SK-N-SH (cell line): ENCODE measurements at regions not wholly inside any gene's neighbourhood (a gene's known extent, or its start where the extent isn't known, plus 50 kb on each side); places are given as distances from the start of the nearest gene placed in this dataset.

Experiments
- CTCF ChIA-PET: fragments of 300-600, 350-600 bp; formaldehyde crosslinking; extraction: SDS; loops from one replicate; lab custom pipeline; 2021; lab: Yijun Ruan, JAX
- POLR2A ChIA-PET: fragments of 350-600 bp; sonication (Branson Sonifier 250); formaldehyde crosslinking; extraction: SDS; loops from one replicate; lab custom pipeline; 2020; ENCODE audit warnings: antibody characterized with exemption, inconsistent platforms; lab: Yijun Ruan, JAX
- DNase-seq: peaks from one replicate; pipeline ENCODE4 v3.0.0; 2012
- H2AFZ ChIP-seq: fragments of 200-600 bp; sonication (generic); 2 replicates; pipeline ENCODE4 v1.8.1; 2016; ENCODE audit warnings: antibody characterized with exemption, mild to moderate bottlenecking, low read depth
- H3F3A ChIP-seq: fragments of 200-600 bp; sonication (generic); replicated peaks from 2 replicates; pipeline ENCODE3; 2016; ENCODE audit warnings: antibody characterized with exemption, mild to moderate bottlenecking; ENCODE audit not compliant: insufficient read depth
- H3K27ac ChIP-seq, 2 experiments: fragments of 200-500 bp in 1 of 2; fragments of 200-600 bp in 1 of 2; sonication (Bioruptor generic) in 1 of 2; sonication (generic), shearing (Covaris generic) in 1 of 2; 2 replicates each; pipeline versions ENCODE4 v1.5.1 to v1.6.1; 2014 to 2016; ENCODE audit warnings: low read depth in 2 of 2, inconsistent platforms in 1 of 2, low read length in 1 of 2, mild to moderate bottlenecking in 1 of 2, mixed read lengths in 1 of 2
- H3K27me3 ChIP-seq: fragments of 200-600 bp; sonication (generic), shearing (Covaris generic); 2 replicates; pipeline ENCODE4 v1.6.1; 2016; ENCODE audit warnings: mixed run types; ENCODE audit not compliant: insufficient read depth
- H3K36me3 ChIP-seq, 2 experiments: fragments of 200-500 bp in 1 of 2; fragments of 200-600 bp in 1 of 2; sonication (Bioruptor generic) in 1 of 2; sonication (generic) in 1 of 2; replicated peaks in 1 of 2; 2 replicates each; pipeline versions ENCODE3 to v1.5.1; 2014 to 2016; ENCODE audit warnings: low read length in 1 of 2, mild to moderate bottlenecking in 1 of 2; ENCODE audit not compliant: insufficient read depth in 2 of 2, control insufficient read depth in 1 of 2
- H3K4me1 ChIP-seq, 2 experiments: fragments of 200-500 bp in 1 of 2; fragments of 200-600 bp in 1 of 2; sonication (Bioruptor generic) in 1 of 2; sonication (generic), shearing (Covaris generic) in 1 of 2; 2 replicates each; pipeline versions ENCODE4 v1.5.1 to v1.6.1; 2014 to 2016; ENCODE audit warnings: low read depth in 1 of 2, low read length in 1 of 2, mixed run types in 1 of 2; ENCODE audit not compliant: insufficient read depth in 2 of 2, control insufficient read depth in 1 of 2
- H3K4me2 ChIP-seq: fragments of 200-600 bp; sonication (generic), shearing (Covaris generic); 2 replicates; pipeline ENCODE4 v1.6.1; 2017; ENCODE audit warnings: mixed run types
- H3K4me3 ChIP-seq, 2 experiments: fragments of 200-500 bp in 1 of 2; fragments of 200-600 bp in 1 of 2; sonication (Bioruptor generic) in 1 of 2; sonication (generic), shearing (Covaris generic) in 1 of 2; 2 replicates each; pipeline versions ENCODE4 v1.5.1 to v1.8.1; 2014 to 2016; ENCODE audit warnings: low read depth in 2 of 2, inconsistent platforms in 1 of 2, low read length in 1 of 2, mild to moderate bottlenecking in 1 of 2, mixed read lengths in 1 of 2, moderate library complexity in 1 of 2
- H3K79me2 ChIP-seq: fragments of 200-600 bp; sonication (generic); 2 replicates; pipeline ENCODE4 v1.8.1; 2017; ENCODE audit warnings: mild to moderate bottlenecking; ENCODE audit not compliant: insufficient read depth
- H3K9ac ChIP-seq: fragments of 200-600 bp; sonication (generic); 2 replicates; pipeline ENCODE4 v1.6.1; 2017; ENCODE audit warnings: mixed run types
- H3K9me2 ChIP-seq: fragments of 200-600 bp; sonication (generic); 2 replicates; pipeline ENCODE4 v1.6.1; 2017; ENCODE audit warnings: mixed run types
- H3K9me3 ChIP-seq: fragments of 200-600 bp; sonication (generic); 2 replicates; pipeline ENCODE4 v1.6.1; 2017; ENCODE audit warnings: mixed run types, mild to moderate bottlenecking, moderate library complexity
- H4K20me1 ChIP-seq: fragments of 200-600 bp; sonication (generic); 2 replicates; pipeline ENCODE4 v1.6.1; 2017; ENCODE audit warnings: mild to moderate bottlenecking, mixed run types; ENCODE audit not compliant: insufficient read depth
- ELF1 ChIP-seq: IDR thresholded peaks from 2 replicates; pipeline ENCODE4 v1.4.0; 2012
- EP300 ChIP-seq, 2 experiments: IDR thresholded peaks; 2 replicates each; pipeline versions ENCODE4 v1.4.0 to v1.6.1; 2012; ENCODE audit warnings: borderline replicate concordance in 1 of 2, low read depth in 1 of 2, low read length in 1 of 2
- EZH2phosphoT487 ChIP-seq: fragments of 200-600 bp; sonication (generic); IDR thresholded peaks from 2 replicates; pipeline ENCODE4 v1.6.1; 2017; ENCODE audit warnings: low read depth, mixed run types, mild to moderate bottlenecking, antibody characterized with exemption, moderate library complexity, borderline replicate concordance
- FOXM1 ChIP-seq: IDR thresholded peaks from 2 replicates; pipeline ENCODE4 v1.4.0; 2012; ENCODE audit warnings: low read depth, mild to moderate bottlenecking
- GATA2 ChIP-seq: sonication (generic); formaldehyde crosslinking; IDR thresholded peaks from 2 replicates; pipeline ENCODE4 v1.5.0; 2020; ENCODE audit warnings: mild to moderate bottlenecking, missing genetic modification reagents
- MEF2A ChIP-seq: IDR thresholded peaks from 2 replicates; pipeline ENCODE4 v1.4.0; 2012; ENCODE audit warnings: low read depth, borderline replicate concordance
- POLR2AphosphoS5 ChIP-seq: IDR thresholded peaks from 2 replicates; pipeline ENCODE4 v1.6.1; 2012; ENCODE audit warnings: low read depth, low read length
- RAD21 ChIP-seq: IDR thresholded peaks from 2 replicates; pipeline ENCODE4 v1.6.1; 2012; ENCODE audit warnings: mild to moderate bottlenecking, low read length
- RCOR1 ChIP-seq: fragments of 150-350 bp; IDR thresholded peaks from 2 replicates; pipeline ENCODE4 v1.6.1; 2017; ENCODE audit warnings: antibody characterized with exemption, low read length
- RFX5 ChIP-seq: IDR thresholded peaks from 2 replicates; pipeline ENCODE4 v1.6.1; 2012; ENCODE audit warnings: mild to moderate bottlenecking, improper control_type of control experiment, low read length
- RXRA ChIP-seq: IDR thresholded peaks from 2 replicates; pipeline ENCODE4 v1.4.0; 2012; ENCODE audit warnings: low read depth, mild to moderate bottlenecking, borderline replicate concordance
- SMC3 ChIP-seq: IDR thresholded peaks from 2 replicates; pipeline ENCODE4 v1.6.1; 2012; ENCODE audit warnings: low read depth, low read length, improper control_type of control experiment
- TAF1 ChIP-seq: IDR thresholded peaks from 2 replicates; pipeline ENCODE4 v1.6.1; 2012; ENCODE audit warnings: low read depth, mild to moderate bottlenecking, low read length, moderate library complexity, borderline replicate concordance
- TCF12 ChIP-seq: IDR thresholded peaks from 2 replicates; pipeline ENCODE4 v1.4.0; 2012
- WGBS: methylation state at CpG from one replicate; pipeline ENCODE4 v1.1.6; 2017; ENCODE audit warnings: low lambda C conversion rate; 5-methylcytosine and 5-hydroxymethylcytosine counted together
- TF ChIP-seq, protein P1 (sequence below): IDR thresholded peaks from 2 replicates; pipeline ENCODE4 v1.6.1; 2012; ENCODE audit warnings: mild to moderate bottlenecking, low read depth, low read length, moderate library complexity
- TF ChIP-seq, protein P2 (sequence below): IDR thresholded peaks from 2 replicates; pipeline ENCODE4 v1.4.0; 2012; ENCODE audit warnings: low read depth, borderline replicate concordance
- TF ChIP-seq, protein P3 (sequence below): IDR thresholded peaks from 2 replicates; pipeline ENCODE4 v1.4.0; 2012; ENCODE audit warnings: low read depth, borderline replicate concordance

DNA sequence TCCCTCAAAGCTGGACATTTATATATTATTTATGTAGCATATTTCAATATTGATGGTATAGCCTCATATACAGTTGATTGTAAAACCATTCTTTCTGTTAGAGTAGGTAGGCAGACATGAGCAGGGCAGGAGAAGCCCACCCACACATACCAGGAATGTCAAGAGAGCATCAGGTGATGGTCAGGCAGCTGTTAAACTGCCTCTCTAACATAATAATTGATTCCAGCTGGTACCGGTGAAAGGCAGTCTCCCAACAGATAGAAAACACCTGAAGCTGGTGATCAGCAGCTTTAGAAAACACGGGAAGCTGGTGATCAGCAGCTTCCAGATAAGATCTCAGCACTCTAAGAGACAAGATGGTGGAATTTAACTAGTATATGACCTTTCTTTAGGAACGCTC lies 132.9 kb downstream of the SLITRK6 start:
- Histone ChIP-seq H4K20me1 (no peaks in the 10 kb centered on the region), H3K9me2 (no peaks in the 10 kb centered on the region), H3K4me2 (no peak overlapping the region), H3K27ac (no peak overlapping the region; a peak in 1 of 4 replicates), H3K9ac (no peak overlapping the region), H3K27me3 (no peaks in the 10 kb centered on the region), H2AFZ (0 out of 2 replicates have a peak overlapping the region, but pooled peaks have one; percentile 6), H3K79me2 (no peaks in the 10 kb centered on the region), H3K4me1 (peaks cover 4 to 12% of the 10 kb centered on the region in 2 experiments; a peak in 3 of 4 replicates), H3K9me3 (no peaks in the 10 kb centered on the region), H3K36me3 (no peaks in the 10 kb centered on the region), H3F3A (no peaks in the 10 kb centered on the region), H3K4me3 (no peak overlapping the region)
- no peak for TF ChIP-seq GATA2
- TF ChIP-seq TCF12 = peak; percentile 40; the same call in 1 of the 2 replicates
- WGBS = 75% methylated on average over 3 of the region's 3 CpGs
- DNase-seq = no peak
- ChIA-PET CTCF (no interaction called here), POLR2A (no interaction called here)

DNA sequence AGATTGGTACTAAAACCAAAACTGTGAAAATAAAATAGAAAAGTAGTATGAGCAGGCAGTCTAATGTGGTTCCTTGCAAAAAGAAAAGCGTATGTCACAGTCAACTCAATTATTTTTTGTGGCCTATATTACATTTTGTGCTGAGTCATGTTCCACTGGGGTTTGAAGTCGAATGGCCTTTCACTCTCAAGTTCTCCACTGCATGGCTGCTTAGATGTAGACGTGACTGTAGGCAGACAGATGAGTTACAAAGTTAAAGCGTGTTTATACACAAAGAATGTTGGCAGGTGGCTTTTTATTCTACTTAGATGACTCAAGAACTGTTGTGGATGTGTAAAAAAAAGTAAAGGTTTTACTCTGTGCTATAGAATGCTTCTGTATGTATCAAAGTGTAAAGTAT lies 133.9 kb downstream of the SLITRK6 start:
- TF ChIP-seq TCF12 (peak; percentile 7; the same call in 1 of the 2 replicates), EZH2phosphoT487 (no peak)
- Histone ChIP-seq H3K4me3 (no peak overlapping the region), H3K9ac (no peak overlapping the region), H3K27me3 (no peaks in the 10 kb centered on the region), H3K9me2 (no peaks in the 10 kb centered on the region), H3K4me2 (no peak overlapping the region), H3K79me2 (no peaks in the 10 kb centered on the region), H2AFZ (peak overlapping the region; percentile 1; the same call in 1 of the 2 replicates), H3K4me1 (peaks cover 4 to 12% of the 10 kb centered on the region in 2 experiments; a peak in 3 of 4 replicates), H4K20me1 (no peaks in the 10 kb centered on the region), H3K36me3 (no peaks in the 10 kb centered on the region), H3K9me3 (no peaks in the 10 kb centered on the region), H3F3A (no peaks in the 10 kb centered on the region), H3K27ac (no peak overlapping the region; a peak in 1 of 4 replicates)
- ChIA-PET POLR2A (no interaction called here), CTCF (interaction anchor here (2.0 kb wide), 1 partner anchor 11 kb away, joined by 5 read pairs; no protein-coding TSS in a partner anchor)
- 39% methylated on average over 4 of the region's 4 CpGs for WGBS
- DNase-seq = no peak

DNA sequence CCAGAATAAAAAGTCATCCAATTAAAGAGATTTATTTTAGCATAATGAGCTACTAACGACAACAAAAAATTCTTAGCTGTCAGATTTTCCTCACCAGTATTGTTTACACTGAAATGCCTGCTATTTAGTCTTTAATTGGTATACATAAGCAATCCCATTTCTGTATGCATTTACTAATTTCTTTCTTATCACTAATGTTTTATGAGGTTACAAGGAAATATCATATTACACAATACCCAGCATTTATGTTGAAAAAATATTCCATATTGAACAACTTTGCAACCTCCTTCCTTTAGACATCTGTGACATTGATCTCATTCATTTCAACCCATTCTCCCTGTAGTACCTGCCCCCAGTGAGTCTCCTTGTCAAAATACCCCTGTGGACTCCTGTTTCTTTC lies 135.4 kb downstream of the SLITRK6 start:
- no peak for DNase-seq
- no peaks in the 10 kb centered on the region for H3F3A ChIP-seq
- TF ChIP-seq, protein P1, sequence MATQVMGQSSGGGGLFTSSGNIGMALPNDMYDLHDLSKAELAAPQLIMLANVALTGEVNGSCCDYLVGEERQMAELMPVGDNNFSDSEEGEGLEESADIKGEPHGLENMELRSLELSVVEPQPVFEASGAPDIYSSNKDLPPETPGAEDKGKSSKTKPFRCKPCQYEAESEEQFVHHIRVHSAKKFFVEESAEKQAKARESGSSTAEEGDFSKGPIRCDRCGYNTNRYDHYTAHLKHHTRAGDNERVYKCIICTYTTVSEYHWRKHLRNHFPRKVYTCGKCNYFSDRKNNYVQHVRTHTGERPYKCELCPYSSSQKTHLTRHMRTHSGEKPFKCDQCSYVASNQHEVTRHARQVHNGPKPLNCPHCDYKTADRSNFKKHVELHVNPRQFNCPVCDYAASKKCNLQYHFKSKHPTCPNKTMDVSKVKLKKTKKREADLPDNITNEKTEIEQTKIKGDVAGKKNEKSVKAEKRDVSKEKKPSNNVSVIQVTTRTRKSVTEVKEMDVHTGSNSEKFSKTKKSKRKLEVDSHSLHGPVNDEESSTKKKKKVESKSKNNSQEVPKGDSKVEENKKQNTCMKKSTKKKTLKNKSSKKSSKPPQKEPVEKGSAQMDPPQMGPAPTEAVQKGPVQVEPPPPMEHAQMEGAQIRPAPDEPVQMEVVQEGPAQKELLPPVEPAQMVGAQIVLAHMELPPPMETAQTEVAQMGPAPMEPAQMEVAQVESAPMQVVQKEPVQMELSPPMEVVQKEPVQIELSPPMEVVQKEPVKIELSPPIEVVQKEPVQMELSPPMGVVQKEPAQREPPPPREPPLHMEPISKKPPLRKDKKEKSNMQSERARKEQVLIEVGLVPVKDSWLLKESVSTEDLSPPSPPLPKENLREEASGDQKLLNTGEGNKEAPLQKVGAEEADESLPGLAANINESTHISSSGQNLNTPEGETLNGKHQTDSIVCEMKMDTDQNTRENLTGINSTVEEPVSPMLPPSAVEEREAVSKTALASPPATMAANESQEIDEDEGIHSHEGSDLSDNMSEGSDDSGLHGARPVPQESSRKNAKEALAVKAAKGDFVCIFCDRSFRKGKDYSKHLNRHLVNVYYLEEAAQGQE = no peak
- TF ChIP-seq, protein P2, sequence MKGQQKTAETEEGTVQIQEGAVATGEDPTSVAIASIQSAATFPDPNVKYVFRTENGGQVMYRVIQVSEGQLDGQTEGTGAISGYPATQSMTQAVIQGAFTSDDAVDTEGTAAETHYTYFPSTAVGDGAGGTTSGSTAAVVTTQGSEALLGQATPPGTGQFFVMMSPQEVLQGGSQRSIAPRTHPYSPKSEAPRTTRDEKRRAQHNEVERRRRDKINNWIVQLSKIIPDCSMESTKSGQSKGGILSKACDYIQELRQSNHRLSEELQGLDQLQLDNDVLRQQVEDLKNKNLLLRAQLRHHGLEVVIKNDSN = no peak
- TF ChIP-seq POLR2AphosphoS5 (no peak), RCOR1 (no peak), FOXM1 (no peak), GATA2 (no peak), RFX5 (no peak), EP300 (IDR thresholded peaks at IDR 0.05; ENCODE audit: borderline replicate concordance in 1 of 2, low read depth in 1 of 2, low read length in 1 of 2) (no peak), RAD21 (no peak), TAF1 (no peak), RXRA (no peak), MEF2A (no peak), SMC3 (no peak), ELF1 (no peak)
- TF ChIP-seq, protein P3, sequence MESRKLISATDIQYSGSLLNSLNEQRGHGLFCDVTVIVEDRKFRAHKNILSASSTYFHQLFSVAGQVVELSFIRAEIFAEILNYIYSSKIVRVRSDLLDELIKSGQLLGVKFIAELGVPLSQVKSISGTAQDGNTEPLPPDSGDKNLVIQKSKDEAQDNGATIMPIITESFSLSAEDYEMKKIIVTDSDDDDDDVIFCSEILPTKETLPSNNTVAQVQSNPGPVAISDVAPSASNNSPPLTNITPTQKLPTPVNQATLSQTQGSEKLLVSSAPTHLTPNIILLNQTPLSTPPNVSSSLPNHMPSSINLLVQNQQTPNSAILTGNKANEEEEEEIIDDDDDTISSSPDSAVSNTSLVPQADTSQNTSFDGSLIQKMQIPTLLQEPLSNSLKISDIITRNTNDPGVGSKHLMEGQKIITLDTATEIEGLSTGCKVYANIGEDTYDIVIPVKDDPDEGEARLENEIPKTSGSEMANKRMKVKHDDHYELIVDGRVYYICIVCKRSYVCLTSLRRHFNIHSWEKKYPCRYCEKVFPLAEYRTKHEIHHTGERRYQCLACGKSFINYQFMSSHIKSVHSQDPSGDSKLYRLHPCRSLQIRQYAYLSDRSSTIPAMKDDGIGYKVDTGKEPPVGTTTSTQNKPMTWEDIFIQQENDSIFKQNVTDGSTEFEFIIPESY = no peak

More for the DNA sequence above, 135.4 kb downstream of the SLITRK6 start:
- no peaks in the 10 kb centered on the region for H3K9me3 ChIP-seq
- no peaks in the 10 kb centered on the region for H3K27me3 ChIP-seq
- H4K20me1 ChIP-seq = no peaks in the 10 kb centered on the region
- no peaks in the 10 kb centered on the region for H3K36me3 ChIP-seq
- H3K9me2 ChIP-seq = no peaks in the 10 kb centered on the region
- no peak overlapping the region for H3K4me3 ChIP-seq
- no peak overlapping the region for H3K9ac ChIP-seq
- H3K4me1 ChIP-seq = peaks cover 4 to 12% of the 10 kb centered on the region in 2 experiments; a peak in 3 of 4 replicates
- H3K79me2 ChIP-seq = no peaks in the 10 kb centered on the region
- 95% methylated on average over 1 of the region's 1 CpG for WGBS
- H3K4me2 ChIP-seq = no peak overlapping the region
- POLR2A ChIA-PET = no interaction called here
- H3K27ac ChIP-seq = no peak overlapping the region
- no peak overlapping the region for H2AFZ ChIP-seq
- CTCF ChIA-PET = interaction anchor here (2.0 kb wide), 1 partner anchor 9 kb away, joined by 5 read pairs; no protein-coding TSS in a partner anchor
